Neuronal stem cell (in vitro differentiated cells): ENCODE measurements at regions not wholly inside any gene's neighbourhood (a gene's known extent, or its start where the extent isn't known, plus 50 kb on each side); places are given as distances from the start of the nearest gene placed in this dataset.

Experiments used
- DNase-seq: peaks from one replicate; pipeline ENCODE4 v3.0.0-alpha.2; 2013; ENCODE audit warnings: low spot score
- H2AFZ ChIP-seq: one replicate; pipeline ENCODE4 v1.6.1; 2013; ENCODE audit warnings: mild to moderate bottlenecking, low read length, inconsistent platforms
- H2AK5ac ChIP-seq: 2 replicates; pipeline ENCODE4 v1.6.1; 2013; ENCODE audit warnings: low read depth, mild to moderate bottlenecking, inconsistent platforms, low read length, moderate library complexity, mixed read lengths
- H2BK120ac ChIP-seq: 2 replicates; pipeline ENCODE4 v1.6.1; 2013; ENCODE audit warnings: low read depth, mild to moderate bottlenecking, inconsistent platforms, low read length, moderate library complexity, mixed read lengths
- H2BK12ac ChIP-seq: one replicate; pipeline ENCODE4 v1.6.1; 2013; ENCODE audit warnings: low read length, inconsistent platforms
- H2BK15ac ChIP-seq: 2 replicates; pipeline ENCODE4 v1.6.1; 2013; ENCODE audit warnings: mild to moderate bottlenecking, low read length, inconsistent platforms, mixed read lengths
- H2BK5ac ChIP-seq: one replicate; pipeline ENCODE4 v1.6.1; 2013; ENCODE audit warnings: inconsistent platforms, mild to moderate bottlenecking, low read length, moderate library complexity
- H3K14ac ChIP-seq: one replicate; pipeline ENCODE4 v1.6.1; 2013; ENCODE audit warnings: low read length, inconsistent platforms
- H3K18ac ChIP-seq: 2 replicates; pipeline ENCODE4 v1.6.1; 2013; ENCODE audit warnings: low read length, inconsistent platforms
- H3K23ac ChIP-seq: 2 replicates; pipeline ENCODE4 v1.6.1; 2013; ENCODE audit warnings: low read depth, mild to moderate bottlenecking, mixed read lengths, low read length, inconsistent platforms; ENCODE audit not compliant: poor library complexity
- H3K27ac ChIP-seq: replicated peaks from 3 replicates; pipeline ENCODE4 v1.5.1; 2013; ENCODE audit warnings: low read length, inconsistent platforms
- H3K27me3 ChIP-seq, 3 experiments: 2 replicates each; pipeline ENCODE4 v1.6.1; 2013; ENCODE audit warnings: low read length in 3 of 3, mild to moderate bottlenecking in 2 of 3, inconsistent platforms in 1 of 3, low read depth in 1 of 3, mixed read lengths in 1 of 3, moderate library complexity in 1 of 3; ENCODE audit not compliant: control insufficient read depth in 3 of 3, insufficient read depth in 3 of 3
- H3K36me3 ChIP-seq, 2 donors: replicated peaks in 1 of 2; 2 replicates each; pipeline ENCODE4 v1.6.1; 2013; ENCODE audit warnings: low read length in 2 of 2; ENCODE audit not compliant: control insufficient read depth in 2 of 2, insufficient read depth in 2 of 2
- H3K4ac ChIP-seq: 2 replicates; pipeline ENCODE4 v1.6.1; 2013; ENCODE audit warnings: inconsistent platforms, mild to moderate bottlenecking, low read length, moderate library complexity
- H3K4me1 ChIP-seq, 2 donors: 1 replicate in 1 of 2; 2 replicates in 1 of 2; pipeline ENCODE4 v1.6.1; 2013; ENCODE audit warnings: low read length in 2 of 2, low read depth in 1 of 2; ENCODE audit not compliant: control insufficient read depth in 2 of 2, insufficient read depth in 1 of 2
- H3K4me2 ChIP-seq: one replicate; pipeline ENCODE4 v1.6.1; 2013; ENCODE audit warnings: mild to moderate bottlenecking, low read length, inconsistent platforms; ENCODE audit not compliant: insufficient read depth, poor library complexity, severe bottlenecking
- H3K4me3 ChIP-seq, 2 donors: 2 replicates each; pipeline ENCODE4 v1.5.1; 2013; ENCODE audit warnings: low read length in 2 of 2, mild to moderate bottlenecking in 2 of 2, inconsistent platforms in 1 of 2, moderate library complexity in 1 of 2
- H3K79me1 ChIP-seq: one replicate; pipeline ENCODE4 v1.6.1; 2013; ENCODE audit warnings: low read depth, mild to moderate bottlenecking, inconsistent platforms, low read length, moderate library complexity
- H3K9ac ChIP-seq: one replicate; pipeline ENCODE4 v1.6.1; 2013; ENCODE audit warnings: mild to moderate bottlenecking, low read depth, low read length, inconsistent platforms; ENCODE audit not compliant: poor library complexity
- H3K9me3 ChIP-seq, 2 donors: replicated peaks in 1 of 2; 2 replicates each; pipeline versions ENCODE3 to v1.6.1; 2013; ENCODE audit warnings: low read length in 2 of 2, mild to moderate bottlenecking in 2 of 2, inconsistent platforms in 1 of 2, low read depth in 1 of 2, mixed read lengths in 1 of 2, moderate library complexity in 1 of 2; ENCODE audit not compliant: control insufficient read depth in 2 of 2, insufficient read depth in 1 of 2
- H4K8ac ChIP-seq: one replicate; pipeline ENCODE4 v1.6.1; 2013; ENCODE audit warnings: low read depth, mild to moderate bottlenecking, inconsistent platforms, low read length, moderate library complexity
- H4K91ac ChIP-seq: one replicate; pipeline ENCODE4 v1.6.1; 2013; ENCODE audit warnings: low read length, low read depth, mild to moderate bottlenecking, inconsistent platforms; ENCODE audit not compliant: poor library complexity
- WGBS, 2 donors: extraction: QIAGEN DNeasy Blood & Tissue Kit; methylation state at CpG; one replicate each; pipeline ENCODE4 v1.1.7; 2013; ENCODE audit warnings: missing lambda C conversion rate in 2 of 2, mixed read lengths in 1 of 2; ENCODE audit not compliant: insufficient read length in 2 of 2, insufficient replicate concordance in 1 of 2; ENCODE audit errors: extremely low coverage in 2 of 2; 5-methylcytosine and 5-hydroxymethylcytosine counted together

DNA sequence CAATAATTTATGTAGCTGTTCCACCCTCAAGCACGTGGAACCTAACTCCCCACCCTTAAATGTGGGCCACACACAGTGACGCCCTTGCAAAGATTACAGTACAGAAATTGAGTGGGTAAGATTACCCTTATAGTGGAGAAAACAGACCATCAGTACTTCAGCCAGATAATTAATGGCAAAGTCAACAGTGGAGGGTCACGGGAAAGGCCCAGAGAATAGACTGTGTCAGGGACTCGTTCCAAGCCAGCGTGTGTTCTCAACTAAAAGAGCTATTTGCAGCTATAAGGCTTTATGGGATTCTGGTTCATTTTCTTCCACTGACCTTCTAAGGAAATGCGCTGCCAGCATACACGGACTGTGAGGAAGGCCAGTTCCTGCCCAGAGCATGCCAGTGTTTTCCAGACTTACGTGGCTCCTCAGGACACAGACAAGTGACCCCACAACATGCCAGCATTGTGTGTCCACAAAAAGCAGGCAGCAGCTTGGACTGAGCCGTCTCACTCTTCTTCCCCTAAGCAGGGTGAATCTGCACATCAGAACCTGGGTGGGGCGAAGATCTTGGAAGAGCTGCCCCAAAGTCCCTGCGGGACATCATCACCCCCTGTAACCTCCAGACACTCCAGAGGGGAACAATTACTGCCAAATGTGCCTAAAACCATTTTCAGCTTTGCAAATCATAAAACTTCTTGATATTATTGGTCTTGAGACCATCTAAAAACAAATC, 428.5 kb downstream of the OCA2 start:
- no peak overlapping the region for H3K4ac ChIP-seq
- H3K27ac ChIP-seq = no peak overlapping the region
- H3K14ac ChIP-seq = no peak overlapping the region
- H2BK12ac ChIP-seq = no peak overlapping the region
- no peak overlapping the region for H2AK5ac ChIP-seq
- no peak overlapping the region for H2BK120ac ChIP-seq
- H3K18ac ChIP-seq = no peak overlapping the region
- no peak for DNase-seq
- H3K9me3 ChIP-seq = peaks cover 0 to 3% of the 10 kb centered on the region in 2 donors
- H3K9ac ChIP-seq = no peak overlapping the region
- peaks cover 0 to 11% of the 10 kb centered on the region in 2 donors for H3K4me1 ChIP-seq
- no peak overlapping the region for H3K4me2 ChIP-seq
- H3K79me1 ChIP-seq = no peaks in the 10 kb centered on the region
- no peaks in the 10 kb centered on the region for H3K27me3 ChIP-seq
- no peak overlapping the region for H4K91ac ChIP-seq
- H3K4me3 ChIP-seq = no peak overlapping the region
- no peak overlapping the region for H2BK15ac ChIP-seq
- no peak overlapping the region for H3K23ac ChIP-seq
- no peak overlapping the region for H2AFZ ChIP-seq
- no peak overlapping the region for H2BK5ac ChIP-seq
- no CpG with 5 or more reads among the region's 11 CpGs for WGBS, 2 donors
- no peaks in the 10 kb centered on the region for H3K36me3 ChIP-seq
- H4K8ac ChIP-seq = no peak overlapping the region

DNA sequence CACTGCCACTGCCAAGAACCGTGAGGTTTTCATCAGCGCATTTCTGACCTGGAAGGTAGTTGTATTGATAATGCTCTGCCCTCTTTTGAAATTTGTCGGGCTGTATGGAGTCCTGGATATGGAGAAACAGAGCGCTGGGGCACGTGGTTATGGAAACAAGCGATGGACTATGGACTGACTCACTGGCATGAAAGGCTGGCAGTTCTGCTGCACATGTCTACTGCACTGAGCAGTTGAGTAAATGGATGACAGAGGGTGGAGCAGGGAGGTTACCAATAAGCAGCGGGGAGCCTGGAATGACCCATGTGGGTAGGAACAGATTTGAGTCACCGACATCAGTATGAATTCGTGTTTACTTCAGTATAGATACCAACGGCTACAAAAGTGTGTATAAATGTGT, 429.5 kb downstream of the OCA2 start:
- no peak overlapping the region for H3K4me2 ChIP-seq
- H3K4me1 ChIP-seq = peaks cover 0 to 10% of the 10 kb centered on the region in 2 donors
- H3K36me3 ChIP-seq = no peaks in the 10 kb centered on the region
- no peak overlapping the region for H2BK120ac ChIP-seq
- no peak overlapping the region for H3K14ac ChIP-seq
- no peak overlapping the region for H2BK12ac ChIP-seq
- H3K27me3 ChIP-seq = no peaks in the 10 kb centered on the region
- H2AFZ ChIP-seq = no peak overlapping the region
- H4K91ac ChIP-seq = no peak overlapping the region
- no peak overlapping the region for H2BK15ac ChIP-seq
- H3K9ac ChIP-seq = no peak overlapping the region
- H3K23ac ChIP-seq = no peak overlapping the region
- H3K27ac ChIP-seq = no peak overlapping the region
- no CpG with 5 or more reads among the region's 10 CpGs for WGBS, 2 donors
- no peak for DNase-seq
- H3K79me1 ChIP-seq = no peaks in the 10 kb centered on the region
- H4K8ac ChIP-seq = no peak overlapping the region
- no peak overlapping the region for H2AK5ac ChIP-seq
- H3K4me3 ChIP-seq = no peak overlapping the region
- H3K18ac ChIP-seq = no peak overlapping the region
- H3K9me3 ChIP-seq = peaks cover 0 to 3% of the 10 kb centered on the region in 2 donors
- H2BK5ac ChIP-seq = no peak overlapping the region
- H3K4ac ChIP-seq = no peak overlapping the region

DNA sequence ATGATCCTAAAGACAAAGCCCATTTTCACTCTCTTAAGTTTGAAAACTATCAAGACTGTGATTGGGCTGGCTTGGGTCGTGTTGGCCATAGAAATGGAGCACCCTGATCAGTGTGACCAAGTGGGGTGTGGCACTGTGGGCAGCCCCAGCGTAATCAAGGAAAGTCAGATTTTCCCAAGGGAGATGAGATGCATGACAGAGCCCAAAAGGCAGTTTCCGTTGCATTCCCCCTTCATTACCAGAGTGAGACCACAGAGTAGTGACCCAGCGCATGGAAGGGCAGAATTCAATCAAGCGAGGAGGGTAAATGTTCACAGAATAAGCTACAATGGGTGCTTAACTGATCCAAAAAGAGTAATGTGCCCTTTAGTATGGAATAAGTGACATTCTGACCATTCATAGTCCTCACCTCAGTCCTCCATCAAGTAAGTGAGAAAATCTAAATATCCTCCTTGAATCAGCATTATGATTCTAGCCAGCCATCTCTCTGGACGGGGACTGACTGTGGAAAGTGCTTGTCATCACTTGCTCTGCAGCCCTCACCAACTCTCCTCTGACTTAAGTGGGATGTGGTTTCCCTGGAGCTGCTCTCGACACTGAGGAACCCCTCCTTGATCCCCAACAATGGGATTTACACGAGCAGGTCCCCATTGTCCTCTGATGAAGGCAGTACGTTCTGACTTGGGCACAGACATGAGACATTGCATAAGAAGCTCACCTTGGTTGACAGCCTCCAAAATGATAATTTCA, 430.5 kb downstream of the OCA2 start:
- H2BK5ac ChIP-seq = no peak overlapping the region
- no peak overlapping the region for H3K14ac ChIP-seq
- H3K36me3 ChIP-seq = no peaks in the 10 kb centered on the region
- H3K4me1 ChIP-seq = peaks cover 0 to 10% of the 10 kb centered on the region in 2 donors
- no peaks in the 10 kb centered on the region for H3K79me1 ChIP-seq
- no peak overlapping the region for H3K18ac ChIP-seq
- H2AFZ ChIP-seq = no peak overlapping the region
- H2BK120ac ChIP-seq = no peak overlapping the region
- no peak overlapping the region for H3K4me3 ChIP-seq
- no peak overlapping the region for H4K8ac ChIP-seq
- no peak overlapping the region for H2AK5ac ChIP-seq
- no peak overlapping the region for H4K91ac ChIP-seq
- no peaks in the 10 kb centered on the region for H3K27me3 ChIP-seq
- WGBS, 2 donors = no CpG with 5 or more reads among the region's 9 CpGs
- H2BK15ac ChIP-seq = no peak overlapping the region
- no peak overlapping the region for H3K4me2 ChIP-seq
- no peak overlapping the region for H3K9ac ChIP-seq
- DNase-seq = no peak
- peaks cover 0 to 3% of the 10 kb centered on the region in 2 donors for H3K9me3 ChIP-seq
- no peak overlapping the region for H3K23ac ChIP-seq
- no peak overlapping the region for H3K27ac ChIP-seq
- H3K4ac ChIP-seq = no peak overlapping the region
- H2BK12ac ChIP-seq = no peak overlapping the region

DNA sequence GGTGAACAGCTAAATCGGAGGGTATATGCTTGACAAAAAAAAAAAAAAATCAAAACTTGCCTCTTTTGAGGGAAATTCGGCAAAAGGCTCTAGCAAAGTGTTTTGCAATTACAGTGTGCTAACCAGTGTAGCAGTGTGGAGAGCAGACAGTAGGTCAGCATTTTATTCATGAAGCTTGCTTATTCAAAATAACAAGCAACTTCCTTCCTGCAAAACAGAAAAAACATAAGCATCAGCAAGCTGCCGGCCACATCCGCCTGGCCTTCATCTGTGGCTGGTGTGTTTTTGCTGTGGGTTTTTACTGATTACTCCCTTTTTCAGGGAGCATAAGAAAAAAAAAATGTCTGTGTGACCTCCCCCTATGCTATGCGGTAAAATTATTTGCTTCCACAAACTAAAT, 434.1 kb downstream of the OCA2 start:
- H3K18ac ChIP-seq = no peak overlapping the region
- H4K8ac ChIP-seq = no peak overlapping the region
- H2BK5ac ChIP-seq = no peak overlapping the region
- no peak overlapping the region for H3K4me3 ChIP-seq
- no peaks in the 10 kb centered on the region for H3K79me1 ChIP-seq
- H3K14ac ChIP-seq = no peak overlapping the region
- no peak overlapping the region for H2BK12ac ChIP-seq
- no peak overlapping the region for H3K9ac ChIP-seq
- no peak overlapping the region for H2BK15ac ChIP-seq
- H3K4ac ChIP-seq = no peak overlapping the region
- no CpG with 5 or more reads among the region's 5 CpGs for WGBS, 2 donors
- no peaks in the 10 kb centered on the region for H3K4me1 ChIP-seq
- no peak overlapping the region for H3K4me2 ChIP-seq
- H3K9me3 ChIP-seq = peaks cover 0 to 2% of the 10 kb centered on the region in 2 donors
- H3K27ac ChIP-seq = no peak overlapping the region
- no peak overlapping the region for H2BK120ac ChIP-seq
- H3K36me3 ChIP-seq = no peaks in the 10 kb centered on the region
- DNase-seq = no peak
- no peak overlapping the region for H4K91ac ChIP-seq
- H2AFZ ChIP-seq = no peak overlapping the region
- H3K27me3 ChIP-seq = no peaks in the 10 kb centered on the region
- no peak overlapping the region for H2AK5ac ChIP-seq
- no peak overlapping the region for H3K23ac ChIP-seq
